LNCAP (cell line): ENCODE measurements at regions not wholly inside any gene's neighbourhood (a gene's known extent, or its start where the extent isn't known, plus 50 kb on each side); places are given as distances from the start of the nearest gene placed in this dataset.

ENCODE experiments used
- TF ChIP-seq, protein P1 (sequence below): fragments of 450-650 bp; IDR thresholded peaks from 2 replicates; pipeline ENCODE4 v1.5.1; 2017; ENCODE audit warnings: mild to moderate bottlenecking

DNA sequence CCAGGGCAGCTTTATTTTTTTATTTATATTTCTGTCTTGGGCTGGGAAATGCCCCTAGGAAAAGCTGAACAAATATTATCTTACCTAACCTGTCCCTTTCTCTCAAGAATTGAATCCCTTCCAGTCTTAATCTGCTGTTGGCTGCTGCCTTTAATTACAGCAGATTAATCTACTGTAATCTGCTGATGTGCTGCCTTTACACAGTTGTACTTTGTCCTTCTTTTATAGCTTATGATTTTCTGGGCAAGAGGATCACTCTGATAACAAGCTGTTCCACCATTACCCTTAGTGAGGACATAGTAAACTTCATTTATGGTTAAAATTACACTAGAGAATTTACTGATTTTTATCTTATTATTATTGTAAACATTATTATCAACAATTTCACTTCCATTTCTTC, 234.5 kb upstream of the MAN1A1 start:
- TF ChIP-seq, protein P1, sequence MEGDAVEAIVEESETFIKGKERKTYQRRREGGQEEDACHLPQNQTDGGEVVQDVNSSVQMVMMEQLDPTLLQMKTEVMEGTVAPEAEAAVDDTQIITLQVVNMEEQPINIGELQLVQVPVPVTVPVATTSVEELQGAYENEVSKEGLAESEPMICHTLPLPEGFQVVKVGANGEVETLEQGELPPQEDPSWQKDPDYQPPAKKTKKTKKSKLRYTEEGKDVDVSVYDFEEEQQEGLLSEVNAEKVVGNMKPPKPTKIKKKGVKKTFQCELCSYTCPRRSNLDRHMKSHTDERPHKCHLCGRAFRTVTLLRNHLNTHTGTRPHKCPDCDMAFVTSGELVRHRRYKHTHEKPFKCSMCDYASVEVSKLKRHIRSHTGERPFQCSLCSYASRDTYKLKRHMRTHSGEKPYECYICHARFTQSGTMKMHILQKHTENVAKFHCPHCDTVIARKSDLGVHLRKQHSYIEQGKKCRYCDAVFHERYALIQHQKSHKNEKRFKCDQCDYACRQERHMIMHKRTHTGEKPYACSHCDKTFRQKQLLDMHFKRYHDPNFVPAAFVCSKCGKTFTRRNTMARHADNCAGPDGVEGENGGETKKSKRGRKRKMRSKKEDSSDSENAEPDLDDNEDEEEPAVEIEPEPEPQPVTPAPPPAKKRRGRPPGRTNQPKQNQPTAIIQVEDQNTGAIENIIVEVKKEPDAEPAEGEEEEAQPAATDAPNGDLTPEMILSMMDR: no peak

DNA sequence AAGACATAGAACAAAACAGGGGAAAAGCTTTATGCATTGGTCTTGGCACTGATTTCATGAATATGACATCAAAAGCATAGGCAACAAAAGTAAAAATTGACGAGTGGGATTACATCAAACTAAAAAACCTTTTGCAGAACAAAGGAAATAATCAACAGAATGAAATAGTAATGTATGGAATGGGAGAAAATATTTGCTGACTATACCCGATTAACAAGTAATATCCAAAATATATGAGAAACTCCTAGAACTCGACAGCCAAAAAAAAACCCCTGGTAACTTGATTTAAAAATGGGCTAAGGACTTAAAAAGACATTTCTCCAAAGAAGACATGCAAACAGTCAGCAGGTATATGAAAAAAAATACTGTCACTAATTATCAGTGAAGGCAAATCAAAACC, 231.7 kb upstream of the MAN1A1 start:
- TF ChIP-seq, protein P1: no peak

DNA sequence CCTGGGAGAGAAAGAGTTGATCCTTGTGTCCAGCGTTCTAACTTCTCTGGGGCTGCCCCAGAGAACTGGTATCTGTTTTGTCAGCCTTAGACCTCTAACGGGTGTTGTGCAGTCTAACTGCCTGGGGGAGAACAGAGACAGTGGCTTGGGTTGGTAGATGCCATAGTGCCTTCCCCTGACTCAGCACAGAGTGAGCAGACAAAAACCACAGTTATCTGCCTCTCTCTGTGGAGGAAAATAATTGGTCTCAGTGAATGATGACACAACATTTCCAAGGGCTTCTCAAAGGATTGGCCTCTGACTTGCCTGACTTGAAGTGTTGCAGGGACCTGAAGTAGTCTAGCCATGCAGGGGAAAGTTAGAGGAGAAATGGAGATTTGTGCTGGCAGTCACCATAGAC, 226.2 kb upstream of the MAN1A1 start:
- TF ChIP-seq, protein P1: no peak

DNA sequence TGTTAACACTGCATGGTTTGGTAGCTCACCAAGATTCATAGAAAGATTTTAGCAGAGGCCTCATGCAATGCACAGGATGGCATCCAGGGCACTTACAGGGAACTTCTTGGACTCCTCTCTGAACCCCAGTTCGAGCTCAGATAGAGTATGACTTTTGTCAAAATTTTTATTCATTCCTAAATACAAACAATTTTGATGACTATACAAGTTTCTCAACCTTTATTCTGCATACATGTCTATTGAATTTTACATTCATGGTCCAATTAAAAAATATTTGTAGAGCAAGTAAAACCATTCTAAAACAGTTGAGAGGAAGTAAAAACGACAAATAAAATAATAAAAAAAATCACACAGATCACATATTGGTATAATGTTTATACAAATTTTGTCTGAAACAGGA, 219.0 kb upstream of the MAN1A1 start:
- TF ChIP-seq, protein P1: no peak

DNA sequence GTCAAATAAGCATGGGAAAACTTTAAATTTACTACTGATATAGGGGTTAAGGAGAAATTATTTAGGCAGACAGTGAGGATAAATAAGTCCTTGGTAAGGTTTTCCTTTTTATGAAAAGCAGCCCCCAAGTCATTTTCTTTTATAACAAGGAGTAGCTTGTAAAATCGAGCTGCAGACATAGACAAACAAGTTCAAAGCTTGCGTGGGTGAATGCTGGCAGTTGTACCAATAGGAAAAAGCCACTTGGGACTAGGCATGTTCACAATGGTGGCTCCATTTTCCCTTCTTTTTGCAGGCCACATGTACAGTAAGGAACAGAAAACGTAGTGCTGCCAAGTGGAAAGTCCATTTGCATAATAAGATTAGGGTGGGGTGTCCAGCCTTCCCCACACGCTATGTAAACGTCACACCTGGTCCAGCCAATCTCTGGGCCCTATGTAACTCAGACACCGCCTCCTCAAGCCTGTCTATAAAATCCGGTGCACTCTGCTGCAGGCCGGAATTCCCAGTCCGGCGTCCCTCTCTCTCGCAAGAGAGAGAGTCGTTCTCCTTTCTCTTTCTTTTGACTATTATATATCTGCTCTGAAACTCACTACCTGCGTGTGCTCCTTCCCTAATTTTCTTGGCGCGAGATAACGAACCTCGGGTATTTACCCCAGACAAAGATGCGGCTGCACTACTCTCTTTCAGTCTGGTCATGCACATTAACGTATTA, 217.1 kb upstream of the MAN1A1 start:
- TF ChIP-seq, protein P1: no peak

DNA sequence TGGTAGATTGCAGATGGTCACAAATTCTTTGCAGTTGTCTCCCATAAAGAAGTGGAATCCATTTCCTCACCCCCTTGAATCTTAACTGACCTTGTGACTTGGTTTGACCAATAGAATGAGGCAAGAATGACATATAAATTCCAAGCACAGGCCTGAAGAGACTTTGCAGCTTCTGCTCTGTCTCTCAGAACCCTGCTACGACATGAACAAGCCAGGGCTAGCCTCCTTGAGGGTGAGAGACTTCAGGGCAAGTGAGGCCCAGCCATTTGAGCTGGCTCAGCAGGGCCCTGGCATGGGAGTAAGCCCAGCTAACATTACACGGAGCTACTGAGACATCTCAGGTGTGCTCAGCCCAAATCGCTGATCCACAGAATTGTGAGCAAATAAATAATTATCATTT, 216.3 kb upstream of the MAN1A1 start:
- TF ChIP-seq, protein P1: no peak

DNA sequence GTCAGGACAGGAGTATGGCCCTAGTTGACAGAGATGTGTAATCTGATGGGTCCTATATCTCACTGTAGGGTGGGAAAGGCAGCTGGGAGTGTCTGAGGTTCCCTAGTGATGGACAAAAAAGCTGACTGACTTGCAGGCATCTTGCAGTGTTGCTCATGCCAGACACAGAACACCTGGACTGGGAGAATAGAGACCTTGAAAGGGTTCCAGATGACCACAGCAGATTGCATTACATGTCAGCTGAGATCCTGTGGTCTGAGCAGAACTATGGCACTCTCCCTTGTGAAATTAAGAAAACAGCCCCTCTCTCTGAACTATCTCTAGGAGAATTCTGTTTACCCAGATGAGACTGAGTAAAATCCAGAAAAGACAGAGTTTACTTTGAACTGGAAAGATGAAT, 212.6 kb upstream of the MAN1A1 start:
- TF ChIP-seq, protein P1: no peak

DNA sequence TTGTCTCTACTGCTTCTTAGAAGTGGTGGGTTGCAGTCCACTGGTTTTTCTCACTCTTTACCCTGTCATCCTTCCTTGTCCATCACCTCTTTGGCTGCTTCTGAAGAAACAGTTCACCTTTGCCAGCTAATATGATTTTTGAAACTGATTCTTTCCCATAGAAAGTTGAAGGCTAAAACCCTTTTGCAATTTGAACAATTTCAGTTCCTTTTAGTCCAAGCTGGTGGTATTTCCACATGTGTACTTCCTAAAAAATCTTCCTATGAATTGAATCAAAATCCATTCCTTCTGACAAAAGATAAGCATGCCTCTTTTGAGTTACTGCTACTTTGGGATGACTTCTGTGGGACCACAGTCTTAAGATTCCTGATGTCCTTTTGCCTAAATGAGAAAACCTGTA, 210.0 kb upstream of the MAN1A1 start:
- TF ChIP-seq, protein P1: no peak
